H9 (cell line): ENCODE measurements at regions not wholly inside any gene's neighbourhood (a gene's known extent, or its start where the extent isn't known, plus 50 kb on each side); places are given as distances from the start of the nearest gene placed in this dataset.
"Not testable (repeated sequence)": the region's sequence is repeated elsewhere in the genome, so short reads cannot be mapped to it uniquely, and the experiment has no call there.

Experiments used
- DNase-seq: peaks from one replicate; pipeline ENCODE4 v3.0.0-alpha.2; 2017
- H2AFZ ChIP-seq: one replicate; pipeline ENCODE4 v1.6.1; 2013; ENCODE audit warnings: mild to moderate bottlenecking, low read length, control low read depth, moderate library complexity
- H2AK5ac ChIP-seq: 2 replicates; pipeline ENCODE4 v1.6.1; 2013; ENCODE audit warnings: low read length, control low read depth, mixed read lengths; ENCODE audit not compliant: insufficient read length
- H2BK120ac ChIP-seq: one replicate; pipeline ENCODE4 v1.6.1; 2013; ENCODE audit warnings: low read depth, mild to moderate bottlenecking, low read length, control low read depth, inconsistent platforms; ENCODE audit not compliant: poor library complexity, severe bottlenecking
- H2BK12ac ChIP-seq: 2 replicates; pipeline ENCODE4 v1.6.1; 2013; ENCODE audit warnings: low read length, control low read depth, mixed read lengths, low read depth; ENCODE audit not compliant: insufficient read length
- H2BK15ac ChIP-seq: 2 replicates; pipeline ENCODE4 v1.6.1; 2013; ENCODE audit warnings: low read depth, low read length, control low read depth
- H2BK20ac ChIP-seq: one replicate; pipeline ENCODE4 v1.6.1; 2013; ENCODE audit warnings: low read depth, mild to moderate bottlenecking, low read length, control low read depth, inconsistent platforms; ENCODE audit not compliant: poor library complexity, severe bottlenecking
- H2BK5ac ChIP-seq: 2 replicates; pipeline ENCODE4 v1.6.1; 2013; ENCODE audit warnings: low read length, control low read depth, mixed read lengths; ENCODE audit not compliant: insufficient read length
- H3K14ac ChIP-seq: 2 replicates; pipeline ENCODE4 v1.6.1; 2013; ENCODE audit warnings: low read length, control low read depth; ENCODE audit not compliant: insufficient read depth
- H3K18ac ChIP-seq: 2 replicates; pipeline ENCODE4 v1.6.1; 2013; ENCODE audit warnings: low read depth, mild to moderate bottlenecking, mixed read lengths, low read length, control low read depth; ENCODE audit not compliant: insufficient read length
- H3K23ac ChIP-seq: 2 replicates; pipeline ENCODE4 v1.6.1; 2013; ENCODE audit warnings: low read length, control low read depth, mixed read lengths, low read depth; ENCODE audit not compliant: insufficient read length
- H3K23me2 ChIP-seq: 2 replicates; pipeline ENCODE4 v1.6.1; 2013; ENCODE audit warnings: low read depth, mild to moderate bottlenecking, mixed read lengths, low read length, control low read depth; ENCODE audit not compliant: insufficient read length, poor library complexity, severe bottlenecking
- H3K27ac ChIP-seq: 2 replicates; pipeline ENCODE4 v1.5.1; 2013; ENCODE audit warnings: low read length, control low read depth, mixed read lengths, low read depth; ENCODE audit not compliant: insufficient read length
- H3K27me3 ChIP-seq: 2 replicates; pipeline ENCODE4 v1.6.1; 2013; ENCODE audit warnings: low read length, control low read depth, inconsistent platforms; ENCODE audit not compliant: insufficient read depth
- H3K4ac ChIP-seq: 2 replicates; pipeline ENCODE4 v1.6.1; 2013; ENCODE audit warnings: low read depth, mild to moderate bottlenecking, control low read depth, inconsistent platforms, low read length, moderate library complexity
- H3K4me1 ChIP-seq: 2 replicates; pipeline ENCODE4 v1.6.1; 2013; ENCODE audit warnings: low read length, control low read depth, inconsistent platforms; ENCODE audit not compliant: insufficient read depth
- H3K4me2 ChIP-seq: 2 replicates; pipeline ENCODE4 v1.6.1; 2013; ENCODE audit warnings: low read length, control low read depth, mixed read lengths; ENCODE audit not compliant: insufficient read length, insufficient read depth
- H3K56ac ChIP-seq: 2 replicates; pipeline ENCODE4 v1.6.1; 2013; ENCODE audit warnings: low read depth, mild to moderate bottlenecking, mixed read lengths, low read length, control low read depth; ENCODE audit not compliant: insufficient read length
- H3K79me1 ChIP-seq: 2 replicates; pipeline ENCODE4 v1.6.1; 2013; ENCODE audit warnings: low read depth, mild to moderate bottlenecking, moderate library complexity, low read length, control low read depth, inconsistent platforms; ENCODE audit not compliant: insufficient read depth, poor library complexity, severe bottlenecking
- H3K79me2 ChIP-seq: 2 replicates; pipeline ENCODE4 v1.6.1; 2013; ENCODE audit warnings: low read length, control low read depth, inconsistent platforms; ENCODE audit not compliant: insufficient read depth
- H3K9ac ChIP-seq: 2 replicates; pipeline ENCODE4 v1.6.1; 2013; ENCODE audit warnings: low read length, control low read depth, mixed read lengths; ENCODE audit not compliant: insufficient read length; ENCODE audit errors: extremely low read depth
- H3K9me3 ChIP-seq: one replicate; pipeline ENCODE4 v1.6.1; 2013; ENCODE audit warnings: low read depth, low read length, inconsistent platforms; ENCODE audit not compliant: control insufficient read depth
- H3T11ph ChIP-seq: one replicate; pipeline ENCODE4 v1.6.1; 2013; ENCODE audit warnings: mild to moderate bottlenecking, low read length, control low read depth, inconsistent platforms
- H4K20me1 ChIP-seq: one replicate; pipeline ENCODE4 v1.6.1; 2013; ENCODE audit not compliant: control insufficient read depth, insufficient read length, insufficient read depth
- H4K5ac ChIP-seq: 2 replicates; pipeline ENCODE4 v1.6.1; 2013; ENCODE audit warnings: low read depth, mild to moderate bottlenecking, mixed read lengths, low read length, control low read depth; ENCODE audit not compliant: insufficient read length
- H4K8ac ChIP-seq: replicated peaks from 2 replicates; pipeline ENCODE4 v1.6.1; 2013; ENCODE audit warnings: low read length, control low read depth, mixed read lengths, low read depth; ENCODE audit not compliant: insufficient read length
- H4K91ac ChIP-seq: 2 replicates; pipeline ENCODE4 v1.6.1; 2013; ENCODE audit warnings: low read depth, mild to moderate bottlenecking, moderate library complexity, mixed read lengths, low read length, control low read depth; ENCODE audit not compliant: insufficient read length
- H3K27ac Mint-ChIP-seq, 3 experiments: 2 replicates in 2 of 3; 3 replicates in 1 of 3; pipeline ENCODE4 v1.8.0; 2020 to 2021; ENCODE audit warnings: mixed read lengths in 3 of 3, mild to moderate bottlenecking in 1 of 3, moderate library complexity in 1 of 3
- H3K27me3 Mint-ChIP-seq: 2 replicates; pipeline ENCODE4 v1.8.0; 2021; ENCODE audit warnings: low read depth, mild to moderate bottlenecking, moderate library complexity, mixed read lengths
- H3K36me3 Mint-ChIP-seq, 3 experiments: 2 replicates in 2 of 3; 3 replicates in 1 of 3; pipeline ENCODE4 v1.8.0; 2020 to 2021; ENCODE audit warnings: low read depth in 3 of 3, mixed read lengths in 3 of 3; ENCODE audit not compliant: insufficient read depth in 1 of 3
- H3K4me1 Mint-ChIP-seq, 2 experiments: 2 replicates each; pipeline ENCODE4 v1.8.0; 2020; ENCODE audit warnings: mixed read lengths in 2 of 2
- H3K4me3 Mint-ChIP-seq, 2 experiments: 2 replicates in 1 of 2; 3 replicates in 1 of 2; pipeline ENCODE4 v1.8.0; 2020 to 2021; ENCODE audit warnings: mild to moderate bottlenecking in 2 of 2, mixed read lengths in 2 of 2, moderate library complexity in 1 of 2
- H3K9me3 Mint-ChIP-seq, 2 experiments: 2 replicates in 1 of 2; 3 replicates in 1 of 2; pipeline ENCODE4 v1.8.0; 2020; ENCODE audit warnings: mild to moderate bottlenecking in 2 of 2, mixed read lengths in 2 of 2, moderate library complexity in 1 of 2
- WGBS: extraction: QIAGEN DNeasy Blood & Tissue Kit; methylation state at CpG from one replicate; pipeline ENCODE4 v1.1.7; 2013; ENCODE audit warnings: missing lambda C conversion rate, low lambda C conversion rate, mixed read lengths; ENCODE audit not compliant: insufficient read length; ENCODE audit errors: extremely low coverage; 5-methylcytosine and 5-hydroxymethylcytosine counted together

- not testable (repeated sequence) for H3K27ac Mint-ChIP-seq, H2BK12ac ChIP-seq
These were observed 1231.1 kb downstream of the TMEM121 start for GRCh38 chr14:106757444-106757843.

GRCh38 chr14:106761886-106762816, 1235.8 kb downstream of the TMEM121 start:
- H3K79me2 ChIP-seq, H3K18ac ChIP-seq, H3K27ac ChIP-seq, H2AK5ac ChIP-seq, H3K23ac ChIP-seq, H3K36me3 Mint-ChIP-seq, H4K8ac ChIP-seq, H3K23me2 ChIP-seq, H2BK15ac ChIP-seq, H4K91ac ChIP-seq, H2BK5ac ChIP-seq, H4K5ac ChIP-seq, H3K56ac ChIP-seq, DNase-seq, H3K27me3 Mint-ChIP-seq, H3K79me1 ChIP-seq, H2BK120ac ChIP-seq, H3K4me1 ChIP-seq, H3T11ph ChIP-seq, H3K9ac ChIP-seq, H3K4ac ChIP-seq, H2BK12ac ChIP-seq, H2BK20ac ChIP-seq, H3K14ac ChIP-seq, H3K4me2 ChIP-seq, H3K27me3 ChIP-seq, H2AFZ ChIP-seq, H4K20me1 ChIP-seq, H3K4me3 Mint-ChIP-seq, H3K4me1 Mint-ChIP-seq, H3K27ac Mint-ChIP-seq: not testable (repeated sequence)
- H3K9me3 Mint-ChIP-seq: peaks cover 24 to 25% of the 10 kb centered on the region in 2 experiments
- WGBS: no CpG with 5 or more reads among the region's 15 CpGs
- peaks cover 12% of the 10 kb centered on the region for H3K9me3 ChIP-seq

More at GRCh38 chr14:106757444-106757843, 1231.1 kb downstream of the TMEM121 start:
- WGBS: no CpG with 5 or more reads among the region's 6 CpGs
- not testable (repeated sequence) for H3K56ac ChIP-seq, H4K20me1 ChIP-seq, H3K27me3 Mint-ChIP-seq, H2BK20ac ChIP-seq, H3K18ac ChIP-seq, H3K4me3 Mint-ChIP-seq, H2BK120ac ChIP-seq, H3K9me3 ChIP-seq, H3K14ac ChIP-seq, H3K4me1 Mint-ChIP-seq, DNase-seq, H3K79me1 ChIP-seq, H2BK5ac ChIP-seq, H3K9ac ChIP-seq, H2BK15ac ChIP-seq, H3K9me3 Mint-ChIP-seq, H3K23ac ChIP-seq, H3K27ac ChIP-seq, H2AK5ac ChIP-seq, H3K79me2 ChIP-seq, H3K27me3 ChIP-seq, H3K36me3 Mint-ChIP-seq, H2AFZ ChIP-seq, H4K8ac ChIP-seq, H3K4me1 ChIP-seq, H4K91ac ChIP-seq, H3K4me2 ChIP-seq, H3K23me2 ChIP-seq, H3T11ph ChIP-seq, H4K5ac ChIP-seq, H3K4ac ChIP-seq
